GM23338 (cell line): ENCODE measurements at regions not wholly inside any gene's neighbourhood (a gene's known extent, or its start where the extent isn't known, plus 50 kb on each side); places are given as distances from the start of the nearest gene placed in this dataset.
A peak's percentile ranks its signal among the peaks of the same experiment; 100 is the strongest.

Source experiments
- ATAC-seq: fragments of 200-7000 bp; cut with Tn5 transposase; 3 replicates; pipeline ENCODE4 v1.9.1; 2020
- DNase-seq: peaks from one replicate; pipeline ENCODE4 v3.0.0-alpha.2; 2015; ENCODE audit warnings: low spot score
- H2AFZ ChIP-seq: fragments of 200-600 bp; sonication (generic); 2 replicates; pipeline ENCODE4 v1.8.0; 2016; ENCODE audit warnings: antibody characterized with exemption, mild to moderate bottlenecking, moderate library complexity
- H3F3A ChIP-seq: fragments of 200-600 bp; sonication (generic); replicated peaks from 2 replicates; pipeline ENCODE4 v1.8.0; 2017; ENCODE audit warnings: antibody characterized with exemption, mixed run types, low read depth
- H3K27ac ChIP-seq: fragments of 200-600 bp; sonication (generic); 2 replicates; pipeline ENCODE4 v1.6.1; 2016; ENCODE audit warnings: low read depth
- H3K27me3 ChIP-seq: fragments of 200-600 bp; sonication (generic); 2 replicates; pipeline ENCODE4 v1.8.0; 2016; ENCODE audit warnings: mild to moderate bottlenecking, mixed run types, moderate library complexity; ENCODE audit not compliant: insufficient read depth
- H3K36me3 ChIP-seq: fragments of 200-600 bp; sonication (generic); 2 replicates; pipeline ENCODE4 v1.8.0; 2016; ENCODE audit warnings: mild to moderate bottlenecking; ENCODE audit not compliant: insufficient read depth
- H3K4me1 ChIP-seq: fragments of 200-600 bp; sonication (generic); 2 replicates; pipeline ENCODE4 v1.8.0; 2016; ENCODE audit warnings: mild to moderate bottlenecking, moderate library complexity; ENCODE audit not compliant: insufficient read depth
- H3K4me2 ChIP-seq: fragments of 200-600 bp; sonication (generic); 2 replicates; pipeline ENCODE4 v1.7.1; 2017; ENCODE audit warnings: mixed run types
- H3K4me3 ChIP-seq: fragments of 200-600 bp; sonication (generic); 2 replicates; pipeline ENCODE4 v1.6.1; 2016; ENCODE audit warnings: mixed run types
- H3K79me2 ChIP-seq: fragments of 200-600 bp; sonication (generic); replicated peaks from 2 replicates; pipeline ENCODE4 v1.8.0; 2017; ENCODE audit warnings: mild to moderate bottlenecking; ENCODE audit not compliant: insufficient read depth
- H3K9me2 ChIP-seq: fragments of 200-600 bp; sonication (generic); 2 replicates; pipeline ENCODE4 v1.8.0; 2017; ENCODE audit not compliant: insufficient read depth
- H4K20me1 ChIP-seq: fragments of 200-600 bp; sonication (generic); replicated peaks from 2 replicates; pipeline ENCODE4 v1.8.0; 2017; ENCODE audit warnings: mild to moderate bottlenecking; ENCODE audit not compliant: insufficient read depth
- H3K27ac Mint-ChIP-seq: 2 replicates; pipeline ENCODE4 v1.8.0; 2020; ENCODE audit warnings: inconsistent platforms, mild to moderate bottlenecking, moderate library complexity, mixed read lengths
- H3K27me3 Mint-ChIP-seq: 3 replicates; pipeline ENCODE4 v1.8.0; 2022; ENCODE audit warnings: low read depth, mild to moderate bottlenecking, moderate library complexity, mixed read lengths, inconsistent platforms; ENCODE audit not compliant: insufficient read depth, poor library complexity
- H3K36me3 Mint-ChIP-seq: 3 replicates; pipeline ENCODE4 v1.8.0; 2021; ENCODE audit warnings: low read depth, mild to moderate bottlenecking, inconsistent platforms, moderate library complexity, mixed read lengths
- H3K4me1 Mint-ChIP-seq: 3 replicates; pipeline ENCODE4 v1.8.0; 2020; ENCODE audit warnings: mild to moderate bottlenecking, inconsistent platforms, mixed read lengths
- H3K4me3 Mint-ChIP-seq: 3 replicates; pipeline ENCODE4 v1.8.0; 2021; ENCODE audit warnings: moderate library complexity, mild to moderate bottlenecking, inconsistent platforms, mixed read lengths
- H3K9me3 Mint-ChIP-seq: 3 replicates; pipeline ENCODE4 v1.8.0; 2020; ENCODE audit warnings: moderate library complexity, mild to moderate bottlenecking, inconsistent platforms, mixed read lengths
- CREB1 ChIP-seq: fragments of 250-450 bp; sonication (Bioruptor Pico); IDR thresholded peaks from 2 replicates; pipeline ENCODE4 v1.5.0; 2020; ENCODE audit warnings: low read depth, mild to moderate bottlenecking, moderate library complexity
- NANOG ChIP-seq: IDR thresholded peaks from 2 replicates; pipeline ENCODE4 v1.6.1; 2016; ENCODE audit warnings: antibody characterized with exemption, borderline replicate concordance
- POLR2AphosphoS5 ChIP-seq: IDR thresholded peaks from 2 replicates; pipeline ENCODE4 v1.6.1; 2016; ENCODE audit warnings: antibody characterized with exemption, low read depth
- STAT1 ChIP-seq: IDR thresholded peaks from one replicate; pipeline ENCODE4 v1.6.1; 2016; ENCODE audit warnings: antibody characterized with exemption; ENCODE audit not compliant: unreplicated experiment
- TF ChIP-seq, protein P1 (sequence below): IDR thresholded peaks from one replicate; pipeline ENCODE4 v1.6.1; 2018; ENCODE audit warnings: antibody characterized with exemption; ENCODE audit not compliant: unreplicated experiment
- TF ChIP-seq, protein P2 (sequence below): fragments of 250-450 bp; sonication (Bioruptor Pico); IDR thresholded peaks from 2 replicates; pipeline ENCODE4 v1.5.0; 2020; ENCODE audit warnings: mild to moderate bottlenecking, moderate library complexity

DNA sequence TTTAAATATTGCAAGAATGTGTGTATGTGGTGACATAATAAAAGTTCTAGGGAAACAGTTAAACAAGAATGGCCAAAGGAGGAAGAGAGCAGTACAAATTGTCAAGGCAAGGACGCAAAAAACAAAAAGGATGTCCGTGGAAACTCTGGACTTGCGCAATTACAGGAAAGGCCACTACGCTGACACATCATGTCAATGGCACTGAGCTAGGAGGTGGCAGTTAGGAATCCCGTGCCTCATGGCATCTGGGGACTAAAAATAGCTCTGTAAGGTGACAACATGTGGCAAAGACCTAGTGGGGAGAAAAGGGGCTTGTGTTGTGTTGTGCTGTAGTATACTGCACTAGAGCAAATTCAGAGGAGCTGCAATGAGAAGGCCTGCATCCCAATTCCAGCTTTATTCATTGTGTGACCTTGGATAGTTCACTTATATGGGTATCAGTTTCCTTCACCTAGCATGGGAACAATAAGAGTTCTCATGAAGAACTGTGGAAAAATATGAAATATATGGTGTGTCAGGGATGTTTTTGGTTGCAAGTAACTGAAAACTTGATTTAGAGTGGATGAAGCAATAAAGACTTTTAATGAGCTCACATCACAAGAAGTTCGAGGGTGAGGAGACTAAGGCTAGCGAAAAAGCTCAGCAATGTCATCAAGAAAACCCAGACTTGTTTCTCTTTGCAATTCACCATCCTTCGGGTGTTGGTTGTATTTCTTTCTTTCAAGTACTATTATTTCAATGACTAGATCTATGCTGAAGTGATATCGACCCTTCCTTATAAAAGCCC, 124.1 kb upstream of the STC2 start:
- no peak for TF ChIP-seq STAT1
- Histone ChIP-seq H2AFZ (no peak overlapping the region), H3K27ac (no peak overlapping the region), H3F3A (no peaks in the 10 kb centered on the region), H3K36me3 (no peaks in the 10 kb centered on the region), H3K27me3 (no peaks in the 10 kb centered on the region), H3K79me2 (no peaks in the 10 kb centered on the region), H4K20me1 (no peaks in the 10 kb centered on the region), H3K9me2 (peaks cover 13% of the 10 kb centered on the region), H3K4me3 (no peak overlapping the region), H3K4me1 (no peaks in the 10 kb centered on the region), H3K4me2 (no peak overlapping the region)
- no peaks in the 10 kb centered on the region for H3K9me3 Mint-ChIP-seq
- no peak overlapping the region for H3K27ac Mint-ChIP-seq
- ATAC-seq (no peak), DNase-seq (no peak)
- no peaks in the 10 kb centered on the region; the same call in 2 of the 3 replicates for H3K4me1 Mint-ChIP-seq
- no peaks in the 10 kb centered on the region for H3K27me3 Mint-ChIP-seq
- no peak overlapping the region for H3K4me3 Mint-ChIP-seq
- no peaks in the 10 kb centered on the region for H3K36me3 Mint-ChIP-seq

GRCh38 chr5:173451651-173452050, 123.4 kb upstream of the STC2 start:
- no peak for TF ChIP-seq NANOG
- no peaks in the 10 kb centered on the region for H3K27me3 Mint-ChIP-seq
- 0 out of 2 replicates have a peak overlapping the region, but pooled peaks have one; percentile 16 for H2AFZ ChIP-seq
- H3K9me3 Mint-ChIP-seq: no peaks in the 10 kb centered on the region
- H3F3A ChIP-seq: no peaks in the 10 kb centered on the region
- ATAC-seq (no peak), DNase-seq (no peak)
- H3K4me3 Mint-ChIP-seq: no peak overlapping the region
- no peaks in the 10 kb centered on the region for H3K4me1 ChIP-seq
- H3K79me2 ChIP-seq: no peaks in the 10 kb centered on the region
- H3K4me2 ChIP-seq: no peak overlapping the region
- no peaks in the 10 kb centered on the region for H3K36me3 ChIP-seq
- H3K27ac Mint-ChIP-seq: no peak overlapping the region
- no peaks in the 10 kb centered on the region for H4K20me1 ChIP-seq
- H3K4me3 ChIP-seq: no peak overlapping the region
- H3K36me3 Mint-ChIP-seq: no peaks in the 10 kb centered on the region
- no peaks in the 10 kb centered on the region for H3K27me3 ChIP-seq
- H3K4me1 Mint-ChIP-seq: no peaks in the 10 kb centered on the region; the same call in 2 of the 3 replicates
- no peak overlapping the region for H3K27ac ChIP-seq
- H3K9me2 ChIP-seq: peaks cover 15% of the 10 kb centered on the region

DNA sequence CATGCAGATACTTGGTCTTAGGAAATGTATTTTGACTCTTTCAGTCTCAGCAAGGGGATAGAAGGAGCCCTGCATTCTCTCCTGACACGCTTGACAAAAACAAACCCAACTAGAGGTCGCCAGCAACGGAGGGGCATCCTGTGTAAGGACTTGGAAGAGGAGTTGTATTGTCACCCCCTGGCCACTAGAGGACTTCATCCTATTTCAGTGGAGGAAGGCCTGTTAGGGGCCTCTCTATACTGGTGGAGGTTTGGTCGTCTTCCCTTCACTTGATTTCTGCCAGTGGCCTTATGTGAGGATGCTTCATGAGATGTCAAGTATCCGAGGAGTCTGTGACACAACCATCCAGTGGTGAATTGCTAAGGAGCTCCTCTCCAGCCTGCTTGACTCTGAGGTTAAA, 122.8 kb upstream of the STC2 start:
- H3K4me3 Mint-ChIP-seq: no peak overlapping the region
- no peaks in the 10 kb centered on the region for H3K9me3 Mint-ChIP-seq
- Histone ChIP-seq H3K9me2 (peaks cover 15% of the 10 kb centered on the region), H3K4me3 (no peak overlapping the region), H3F3A (no peaks in the 10 kb centered on the region), H3K79me2 (no peaks in the 10 kb centered on the region), H4K20me1 (no peaks in the 10 kb centered on the region), H3K27ac (no peak overlapping the region), H3K36me3 (no peaks in the 10 kb centered on the region), H3K4me2 (no peak overlapping the region), H3K4me1 (no peaks in the 10 kb centered on the region), H2AFZ (peak overlapping the region; percentile 78), H3K27me3 (no peaks in the 10 kb centered on the region)
- H3K27me3 Mint-ChIP-seq: no peaks in the 10 kb centered on the region
- peak; percentile 95 for ATAC-seq
- H3K4me1 Mint-ChIP-seq: no peaks in the 10 kb centered on the region; the same call in 2 of the 3 replicates
- H3K27ac Mint-ChIP-seq: no peak overlapping the region
- peak; percentile 80 for DNase-seq
- H3K36me3 Mint-ChIP-seq: no peaks in the 10 kb centered on the region
- TF ChIP-seq POLR2AphosphoS5: no peak
- TF ChIP-seq, protein P1, sequence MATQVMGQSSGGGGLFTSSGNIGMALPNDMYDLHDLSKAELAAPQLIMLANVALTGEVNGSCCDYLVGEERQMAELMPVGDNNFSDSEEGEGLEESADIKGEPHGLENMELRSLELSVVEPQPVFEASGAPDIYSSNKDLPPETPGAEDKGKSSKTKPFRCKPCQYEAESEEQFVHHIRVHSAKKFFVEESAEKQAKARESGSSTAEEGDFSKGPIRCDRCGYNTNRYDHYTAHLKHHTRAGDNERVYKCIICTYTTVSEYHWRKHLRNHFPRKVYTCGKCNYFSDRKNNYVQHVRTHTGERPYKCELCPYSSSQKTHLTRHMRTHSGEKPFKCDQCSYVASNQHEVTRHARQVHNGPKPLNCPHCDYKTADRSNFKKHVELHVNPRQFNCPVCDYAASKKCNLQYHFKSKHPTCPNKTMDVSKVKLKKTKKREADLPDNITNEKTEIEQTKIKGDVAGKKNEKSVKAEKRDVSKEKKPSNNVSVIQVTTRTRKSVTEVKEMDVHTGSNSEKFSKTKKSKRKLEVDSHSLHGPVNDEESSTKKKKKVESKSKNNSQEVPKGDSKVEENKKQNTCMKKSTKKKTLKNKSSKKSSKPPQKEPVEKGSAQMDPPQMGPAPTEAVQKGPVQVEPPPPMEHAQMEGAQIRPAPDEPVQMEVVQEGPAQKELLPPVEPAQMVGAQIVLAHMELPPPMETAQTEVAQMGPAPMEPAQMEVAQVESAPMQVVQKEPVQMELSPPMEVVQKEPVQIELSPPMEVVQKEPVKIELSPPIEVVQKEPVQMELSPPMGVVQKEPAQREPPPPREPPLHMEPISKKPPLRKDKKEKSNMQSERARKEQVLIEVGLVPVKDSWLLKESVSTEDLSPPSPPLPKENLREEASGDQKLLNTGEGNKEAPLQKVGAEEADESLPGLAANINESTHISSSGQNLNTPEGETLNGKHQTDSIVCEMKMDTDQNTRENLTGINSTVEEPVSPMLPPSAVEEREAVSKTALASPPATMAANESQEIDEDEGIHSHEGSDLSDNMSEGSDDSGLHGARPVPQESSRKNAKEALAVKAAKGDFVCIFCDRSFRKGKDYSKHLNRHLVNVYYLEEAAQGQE: no peak
- TF ChIP-seq, protein P2, sequence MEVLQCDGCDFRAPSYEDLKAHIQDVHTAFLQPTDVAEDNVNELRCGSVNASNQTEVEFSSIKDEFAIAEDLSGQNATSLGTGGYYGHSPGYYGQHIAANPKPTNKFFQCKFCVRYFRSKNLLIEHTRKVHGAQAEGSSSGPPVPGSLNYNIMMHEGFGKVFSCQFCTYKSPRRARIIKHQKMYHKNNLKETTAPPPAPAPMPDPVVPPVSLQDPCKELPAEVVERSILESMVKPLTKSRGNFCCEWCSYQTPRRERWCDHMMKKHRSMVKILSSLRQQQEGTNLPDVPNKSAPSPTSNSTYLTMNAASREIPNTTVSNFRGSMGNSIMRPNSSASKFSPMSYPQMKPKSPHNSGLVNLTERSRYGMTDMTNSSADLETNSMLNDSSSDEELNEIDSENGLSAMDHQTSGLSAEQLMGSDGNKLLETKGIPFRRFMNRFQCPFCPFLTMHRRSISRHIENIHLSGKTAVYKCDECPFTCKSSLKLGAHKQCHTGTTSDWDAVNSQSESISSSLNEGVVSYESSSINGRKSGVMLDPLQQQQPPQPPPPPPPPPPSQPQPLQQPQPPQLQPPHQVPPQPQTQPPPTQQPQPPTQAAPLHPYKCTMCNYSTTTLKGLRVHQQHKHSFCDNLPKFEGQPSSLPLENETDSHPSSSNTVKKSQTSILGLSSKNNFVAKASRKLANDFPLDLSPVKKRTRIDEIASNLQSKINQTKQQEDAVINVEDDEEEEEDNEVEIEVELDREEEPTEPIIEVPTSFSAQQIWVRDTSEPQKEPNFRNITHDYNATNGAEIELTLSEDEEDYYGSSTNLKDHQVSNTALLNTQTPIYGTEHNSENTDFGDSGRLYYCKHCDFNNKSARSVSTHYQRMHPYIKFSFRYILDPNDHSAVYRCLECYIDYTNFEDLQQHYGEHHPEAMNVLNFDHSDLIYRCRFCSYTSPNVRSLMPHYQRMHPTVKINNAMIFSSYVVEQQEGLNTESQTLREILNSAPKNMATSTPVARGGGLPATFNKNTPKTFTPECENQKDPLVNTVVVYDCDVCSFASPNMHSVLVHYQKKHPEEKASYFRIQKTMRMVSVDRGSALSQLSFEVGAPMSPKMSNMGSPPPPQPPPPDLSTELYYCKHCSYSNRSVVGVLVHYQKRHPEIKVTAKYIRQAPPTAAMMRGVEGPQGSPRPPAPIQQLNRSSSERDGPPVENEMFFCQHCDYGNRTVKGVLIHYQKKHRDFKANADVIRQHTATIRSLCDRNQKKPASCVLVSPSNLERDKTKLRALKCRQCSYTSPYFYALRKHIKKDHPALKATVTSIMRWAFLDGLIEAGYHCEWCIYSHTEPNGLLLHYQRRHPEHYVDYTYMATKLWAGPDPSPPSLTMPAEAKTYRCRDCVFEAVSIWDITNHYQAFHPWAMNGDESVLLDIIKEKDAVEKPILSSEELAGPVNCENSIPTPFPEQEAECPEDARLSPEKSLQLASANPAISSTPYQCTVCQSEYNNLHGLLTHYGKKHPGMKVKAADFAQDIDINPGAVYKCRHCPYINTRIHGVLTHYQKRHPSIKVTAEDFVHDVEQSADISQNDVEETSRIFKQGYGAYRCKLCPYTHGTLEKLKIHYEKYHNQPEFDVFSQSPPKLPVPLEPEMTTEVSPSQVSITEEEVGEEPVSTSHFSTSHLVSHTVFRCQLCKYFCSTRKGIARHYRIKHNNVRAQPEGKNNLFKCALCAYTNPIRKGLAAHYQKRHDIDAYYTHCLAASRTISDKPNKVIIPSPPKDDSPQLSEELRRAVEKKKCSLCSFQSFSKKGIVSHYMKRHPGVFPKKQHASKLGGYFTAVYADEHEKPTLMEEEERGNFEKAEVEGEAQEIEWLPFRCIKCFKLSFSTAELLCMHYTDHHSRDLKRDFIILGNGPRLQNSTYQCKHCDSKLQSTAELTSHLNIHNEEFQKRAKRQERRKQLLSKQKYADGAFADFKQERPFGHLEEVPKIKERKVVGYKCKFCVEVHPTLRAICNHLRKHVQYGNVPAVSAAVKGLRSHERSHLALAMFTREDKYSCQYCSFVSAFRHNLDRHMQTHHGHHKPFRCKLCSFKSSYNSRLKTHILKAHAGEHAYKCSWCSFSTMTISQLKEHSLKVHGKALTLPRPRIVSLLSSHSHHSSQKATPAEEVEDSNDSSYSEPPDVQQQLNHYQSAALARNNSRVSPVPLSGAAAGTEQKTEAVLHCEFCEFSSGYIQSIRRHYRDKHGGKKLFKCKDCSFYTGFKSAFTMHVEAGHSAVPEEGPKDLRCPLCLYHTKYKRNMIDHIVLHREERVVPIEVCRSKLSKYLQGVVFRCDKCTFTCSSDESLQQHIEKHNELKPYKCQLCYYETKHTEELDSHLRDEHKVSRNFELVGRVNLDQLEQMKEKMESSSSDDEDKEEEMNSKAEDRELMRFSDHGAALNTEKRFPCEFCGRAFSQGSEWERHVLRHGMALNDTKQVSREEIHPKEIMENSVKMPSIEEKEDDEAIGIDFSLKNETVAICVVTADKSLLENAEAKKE (CRISPR knock-in tag): peak; percentile 57; the same call in 1 of the 2 replicates
- no peak for TF ChIP-seq CREB1
- TF ChIP-seq STAT1: no peak
